Lower leg skin (tissue), 4 donors: ENCODE measurements at regions not wholly inside any gene's neighbourhood (a gene's known extent, or its start where the extent isn't known, plus 50 kb on each side); places are given as distances from the start of the nearest gene placed in this dataset.

ENCODE experiments used
- DNase-seq, 2 donors: peaks; one replicate each; pipeline ENCODE4 v3.0.0-alpha.2; 2019; ENCODE audit warnings: low spot score in 2 of 2
- H3K4me3 ChIP-seq: fragments of 200-600 bp; sonication (generic); 2 replicates; pipeline ENCODE4 v1.5.1; 2017; ENCODE audit warnings: mild to moderate bottlenecking, low read depth; ENCODE audit not compliant: poor library complexity, severe bottlenecking
- CTCF ChIP-seq, 3 donors: fragments of 450-650 bp; IDR thresholded peaks; one replicate each; pipeline ENCODE4 v1.5.1; 2016; ENCODE audit warnings: antibody characterized with exemption in 3 of 3, mild to moderate bottlenecking in 3 of 3, moderate library complexity in 2 of 3
- POLR2A ChIP-seq, 2 donors: fragments of 450-650 bp; IDR thresholded peaks; one replicate each; pipeline ENCODE4 v1.6.1; 2016 to 2017; ENCODE audit warnings: antibody characterized with exemption in 2 of 2, mild to moderate bottlenecking in 1 of 2, moderate library complexity in 1 of 2
- WGBS, 2 donors: methylation state at CpG; one replicate each; pipeline ENCODE4 v1.1.5; 2018; 5-methylcytosine and 5-hydroxymethylcytosine counted together
- intact Hi-C: fragments of 100-400 bp; cut with DNase I; formaldehyde crosslinking; loops from one replicate; pipeline ENCODE4 v1.15.0; 2023; ENCODE audit warnings: low total_unique reads

GRCh38 chr6:170068496-170068895, 222.4 kb downstream of the DLL1 start:
- DNase-seq, result peak in 1 of 2 donors; percentile 45
- TF ChIP-seq POLR2A (IDR thresholded peaks at IDR 0.05) (no peak), CTCF (IDR thresholded peaks at IDR 0.05) (no peak)
- H3K4me3 ChIP-seq, result no peak overlapping the region
- intact Hi-C loops, result no loop called here
- 92 to 100% methylated on average over 4 to 7 of the region's 7 CpGs for WGBS, 2 donors

- WGBS, 2 donors, result 83 to 89% methylated on average over 7 to 12 of the region's 12 CpGs
- intact Hi-C loops, result no loop called here
- DNase-seq, result peak in 1 of 2 donors; percentile 68
- TF ChIP-seq CTCF (IDR thresholded peaks at IDR 0.05) (no peak), POLR2A (IDR thresholded peaks at IDR 0.05) (no peak)
- no peak overlapping the region for H3K4me3 ChIP-seq
Observed at GRCh38 chr6:170067923-170068360, 222.9 kb downstream of the DLL1 start.

- intact Hi-C loops, result no loop called here
- DNase-seq, result peak in 1 of 2 donors; percentile 79
- 58 to 68% methylated on average over 15 to 18 of the region's 18 CpGs for WGBS, 2 donors
- TF ChIP-seq POLR2A (IDR thresholded peaks at IDR 0.05) (no peak), CTCF (IDR thresholded peaks at IDR 0.05) (no peak)
- no peak overlapping the region for H3K4me3 ChIP-seq
Observed at GRCh38 chr6:170067181-170067641, 223.7 kb downstream of the DLL1 start.

- no peak overlapping the region for H3K4me3 ChIP-seq
- intact Hi-C loops, result no loop called here
- 86 to 87% methylated on average over 8 of the region's 8 CpGs for WGBS, 2 donors
- no peak for TF ChIP-seq CTCF (IDR thresholded peaks at IDR 0.05)
- TF ChIP-seq POLR2A (IDR thresholded peaks at IDR 0.05), result no peak
- DNase-seq, result peak in 1 of 2 donors; percentile 67
Observed at GRCh38 chr6:170066679-170067078, 224.2 kb downstream of the DLL1 start.

GRCh38 chr6:170063851-170064602, 226.9 kb downstream of the DLL1 start:
- intact Hi-C loops, result no loop called here
- peak in 1 of 2 donors; percentile 57 for DNase-seq
- TF ChIP-seq POLR2A (IDR thresholded peaks at IDR 0.05) (no peak), CTCF (IDR thresholded peaks at IDR 0.05) (no peak)
- 72 to 79% methylated on average over 16 of the region's 16 CpGs for WGBS, 2 donors
- H3K4me3 ChIP-seq, result no peak overlapping the region
